Amygdala (tissue), 56 donors: ENCODE measurements at regions not wholly inside any gene's neighbourhood (a gene's known extent, or its start where the extent isn't known, plus 50 kb on each side); places are given as distances from the start of the nearest gene placed in this dataset.
A peak's percentile ranks its signal among the peaks of the same experiment; 100 is the strongest.

Experiments used
- DNase-seq, 56 donors: peaks; one replicate each; lab custom pipeline; 2025; lab: John Stamatoyannopoulos, UW

GRCh38 chr4:3364634-3365314, 72.0 kb downstream of the RGS12 start:
- no peak for DNase-seq

- DNase-seq = no peak
These were observed 72.5 kb downstream of the RGS12 start for GRCh38 chr4:3365326-3365725.

- no peak for DNase-seq
These were observed 73.3 kb downstream of the RGS12 start for GRCh38 chr4:3365871-3366842.

- peak in 1 of 56 donors; percentile 52 for DNase-seq
These were observed 74.3 kb downstream of the RGS12 start for GRCh38 chr4:3366893-3367775.

- DNase-seq = no peak
These were observed 73.9 kb upstream of the HGFAC start for GRCh38 chr4:3367866-3368265.

- DNase-seq = no peak
These were observed 73.4 kb upstream of the HGFAC start for GRCh38 chr4:3368334-3368733.

- DNase-seq = peak in 3 of 56 donors; percentile 42 to 50 (median 45)
These were observed 72.7 kb upstream of the HGFAC start for GRCh38 chr4:3368841-3369760.

- DNase-seq = peak in 10 of 56 donors; percentile 18 to 65 (median 44)
These were observed 71.7 kb upstream of the HGFAC start for GRCh38 chr4:3369781-3370674.

GRCh38 chr4:3371033-3372001, 70.5 kb upstream of the HGFAC start:
- DNase-seq = peak in 3 of 56 donors; percentile 26 to 45 (median 38)

GRCh38 chr4:3372264-3372932, 69.4 kb upstream of the HGFAC start:
- no peak for DNase-seq

GRCh38 chr4:3372933-3373465, 68.8 kb upstream of the HGFAC start:
- peak in 24 of 56 donors; percentile 36 to 72 (median 54) for DNase-seq

GRCh38 chr4:3373468-3373867, 68.3 kb upstream of the HGFAC start:
- DNase-seq = no peak

GRCh38 chr4:3374011-3374645, 67.6 kb upstream of the HGFAC start:
- no peak for DNase-seq

GRCh38 chr4:3374667-3375066, 67.1 kb upstream of the HGFAC start:
- DNase-seq = no peak

- no peak for DNase-seq
These were observed 66.1 kb upstream of the HGFAC start for GRCh38 chr4:3375688-3376087.

- DNase-seq = no peak
These were observed 65.5 kb upstream of the HGFAC start for GRCh38 chr4:3376266-3376665.
